NCI-H524 (cell line): ENCODE measurements at regions not wholly inside any gene's neighbourhood (a gene's known extent, or its start where the extent isn't known, plus 50 kb on each side); places are given as distances from the start of the nearest gene placed in this dataset.

ENCODE experiments used
- DNase-seq, 2 experiments: peaks; one replicate each; lab custom pipeline; 2025; lab: John Stamatoyannopoulos, UW

GRCh38 chr19:33947265-33947964 lies 150.7 kb downstream of the KCTD15 start:
- no peak for DNase-seq

GRCh38 chr19:33948651-33949335 lies 152.1 kb downstream of the KCTD15 start:
- no peak for DNase-seq

- DNase-seq = no peak
These were observed 153.6 kb downstream of the KCTD15 start for GRCh38 chr19:33950091-33950750.

GRCh38 chr19:33953023-33953422 lies 156.4 kb downstream of the KCTD15 start:
- DNase-seq = no peak

GRCh38 chr19:33953592-33953991 lies 156.9 kb downstream of the KCTD15 start:
- no peak for DNase-seq

GRCh38 chr19:33954686-33955085 lies 158.0 kb downstream of the KCTD15 start:
- DNase-seq = no peak

- no peak for DNase-seq
These were observed 160.3 kb downstream of the KCTD15 start for GRCh38 chr19:33956941-33957340.

GRCh38 chr19:33957804-33958203 lies 161.1 kb downstream of the KCTD15 start:
- DNase-seq = no peak

- DNase-seq = no peak
These were observed 163.9 kb downstream of the KCTD15 start for GRCh38 chr19:33960566-33960965.

GRCh38 chr19:33962161-33962560 lies 165.5 kb downstream of the KCTD15 start:
- DNase-seq = no peak

- DNase-seq = no peak
These were observed 166.8 kb downstream of the KCTD15 start for GRCh38 chr19:33963514-33963913.

GRCh38 chr19:33971073-33971472 lies 174.4 kb downstream of the KCTD15 start:
- no peak for DNase-seq

GRCh38 chr19:33977756-33978685 lies 181.4 kb downstream of the KCTD15 start:
- DNase-seq = no peak

GRCh38 chr19:33982706-33983105 lies 186.0 kb downstream of the KCTD15 start:
- DNase-seq = no peak

- no peak for DNase-seq
These were observed 183.7 kb upstream of the LSM14A start for GRCh38 chr19:33988601-33989000.

- no peak for DNase-seq
These were observed 174.6 kb upstream of the LSM14A start for GRCh38 chr19:33997690-33998089.

- DNase-seq = no peak
These were observed 174.0 kb upstream of the LSM14A start for GRCh38 chr19:33998302-33998701.

GRCh38 chr19:33998739-33999345 lies 173.5 kb upstream of the LSM14A start:
- DNase-seq = peak in 1 of 2 experiments; percentile 15

GRCh38 chr19:34017024-34017423 lies 155.3 kb upstream of the LSM14A start:
- DNase-seq = peak; percentile 13 to 15

GRCh38 chr19:34017601-34018000 lies 154.7 kb upstream of the LSM14A start:
- DNase-seq = no peak

GRCh38 chr19:34018546-34018945 lies 153.8 kb upstream of the LSM14A start:
- DNase-seq = no peak

GRCh38 chr19:34023381-34023780 lies 148.9 kb upstream of the LSM14A start:
- DNase-seq = no peak
